ENCODE measurements at regions not wholly inside any gene's neighbourhood (a gene's known extent, or its start where the extent isn't known, plus 50 kb on each side); places are given as distances from the start of the nearest gene placed in this dataset.

GRCh38 chr13:68523838-68524424 lies 1293.8 kb upstream of the PCDH9 start:
- TF ChIP-seq ZNF114 (tag by site-specific recombination; IDR thresholded peaks at IDR 0.05) (no peak), ZNF404 (tag by site-specific recombination; IDR thresholded peaks at IDR 0.05) (no peak), ZNF660 (tag by site-specific recombination; IDR thresholded peaks at IDR 0.05) (no peak), ZNF394 (tag by site-specific recombination; IDR thresholded peaks at IDR 0.05; ENCODE audit: borderline replicate concordance) (no peak), SETDB1 (IDR thresholded peaks at IDR 0.05; ENCODE audit: insufficient read length, low read length) (no peak), ZBTB7A (tag by site-specific recombination; IDR thresholded peaks at IDR 0.05; ENCODE audit: low read depth) (no peak), ZNF324 (tag by site-specific recombination; IDR thresholded peaks at IDR 0.05) (no peak), BCL11A (tag by site-specific recombination; IDR thresholded peaks at IDR 0.05; ENCODE audit: low read depth) (no peak), ZBTB8A (tag by site-specific recombination; IDR thresholded peaks at IDR 0.05) (no peak), ZNF785 (tag by site-specific recombination; IDR thresholded peaks at IDR 0.05) (no peak)
- TF ChIP-seq, protein P1, sequence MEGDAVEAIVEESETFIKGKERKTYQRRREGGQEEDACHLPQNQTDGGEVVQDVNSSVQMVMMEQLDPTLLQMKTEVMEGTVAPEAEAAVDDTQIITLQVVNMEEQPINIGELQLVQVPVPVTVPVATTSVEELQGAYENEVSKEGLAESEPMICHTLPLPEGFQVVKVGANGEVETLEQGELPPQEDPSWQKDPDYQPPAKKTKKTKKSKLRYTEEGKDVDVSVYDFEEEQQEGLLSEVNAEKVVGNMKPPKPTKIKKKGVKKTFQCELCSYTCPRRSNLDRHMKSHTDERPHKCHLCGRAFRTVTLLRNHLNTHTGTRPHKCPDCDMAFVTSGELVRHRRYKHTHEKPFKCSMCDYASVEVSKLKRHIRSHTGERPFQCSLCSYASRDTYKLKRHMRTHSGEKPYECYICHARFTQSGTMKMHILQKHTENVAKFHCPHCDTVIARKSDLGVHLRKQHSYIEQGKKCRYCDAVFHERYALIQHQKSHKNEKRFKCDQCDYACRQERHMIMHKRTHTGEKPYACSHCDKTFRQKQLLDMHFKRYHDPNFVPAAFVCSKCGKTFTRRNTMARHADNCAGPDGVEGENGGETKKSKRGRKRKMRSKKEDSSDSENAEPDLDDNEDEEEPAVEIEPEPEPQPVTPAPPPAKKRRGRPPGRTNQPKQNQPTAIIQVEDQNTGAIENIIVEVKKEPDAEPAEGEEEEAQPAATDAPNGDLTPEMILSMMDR (tag by site-specific recombination; IDR thresholded peaks at IDR 0.05): no peak
- TF ChIP-seq, protein P2, sequence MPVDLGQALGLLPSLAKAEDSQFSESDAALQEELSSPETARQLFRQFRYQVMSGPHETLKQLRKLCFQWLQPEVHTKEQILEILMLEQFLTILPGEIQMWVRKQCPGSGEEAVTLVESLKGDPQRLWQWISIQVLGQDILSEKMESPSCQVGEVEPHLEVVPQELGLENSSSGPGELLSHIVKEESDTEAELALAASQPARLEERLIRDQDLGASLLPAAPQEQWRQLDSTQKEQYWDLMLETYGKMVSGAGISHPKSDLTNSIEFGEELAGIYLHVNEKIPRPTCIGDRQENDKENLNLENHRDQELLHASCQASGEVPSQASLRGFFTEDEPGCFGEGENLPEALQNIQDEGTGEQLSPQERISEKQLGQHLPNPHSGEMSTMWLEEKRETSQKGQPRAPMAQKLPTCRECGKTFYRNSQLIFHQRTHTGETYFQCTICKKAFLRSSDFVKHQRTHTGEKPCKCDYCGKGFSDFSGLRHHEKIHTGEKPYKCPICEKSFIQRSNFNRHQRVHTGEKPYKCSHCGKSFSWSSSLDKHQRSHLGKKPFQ (tag by site-specific recombination; IDR thresholded peaks at IDR 0.05): no peak
